GM20431 (cell line): ENCODE measurements at regions not wholly inside any gene's neighbourhood (a gene's known extent, or its start where the extent isn't known, plus 50 kb on each side); places are given as distances from the start of the nearest gene placed in this dataset.
"Not testable (repeated sequence)": the region's sequence is repeated elsewhere in the genome, so short reads cannot be mapped to it uniquely, and the experiment has no call there.

ENCODE experiments used
- in situ Hi-C: fragments of 300-500 bp; cut with MseI, MboI; formaldehyde crosslinking; loops from one replicate; pipeline ENCODE4 v1.15.0; 2020; ENCODE audit warnings: low sequenced_read_pairs; ENCODE audit not compliant: unreplicated experiment

- in situ Hi-C loops: no loop called here
Measured at GRCh38 chr11:97751952-97752351, 1268.8 kb upstream of the CNTN5 start.

GRCh38 chr11:97754976-97755375, 1265.8 kb upstream of the CNTN5 start:
- in situ Hi-C loops: no loop called here

- in situ Hi-C loops: no loop called here
Measured at GRCh38 chr11:97756571-97757335, 1264.0 kb upstream of the CNTN5 start.

- in situ Hi-C loops: no loop called here
Measured at GRCh38 chr11:97761175-97761574, 1259.6 kb upstream of the CNTN5 start.

- in situ Hi-C loops: no loop called here
Measured at GRCh38 chr11:97764193-97764592, 1256.6 kb upstream of the CNTN5 start.

GRCh38 chr11:97764605-97765004, 1256.1 kb upstream of the CNTN5 start:
- in situ Hi-C loops: no loop called here

- in situ Hi-C loops: no loop called here
Measured at GRCh38 chr11:97770570-97770969, 1250.2 kb upstream of the CNTN5 start.

- in situ Hi-C loops: no loop called here
Measured at GRCh38 chr11:97772705-97773104, 1248.0 kb upstream of the CNTN5 start.

GRCh38 chr11:97784388-97784787, 1236.4 kb upstream of the CNTN5 start:
- in situ Hi-C loops: not testable (repeated sequence)

- in situ Hi-C loops: no loop called here
Measured at GRCh38 chr11:97786961-97787360, 1233.8 kb upstream of the CNTN5 start.

GRCh38 chr11:97794876-97795275, 1225.9 kb upstream of the CNTN5 start:
- in situ Hi-C loops: no loop called here

- in situ Hi-C loops: no loop called here
Measured at GRCh38 chr11:97800891-97801290, 1219.9 kb upstream of the CNTN5 start.

GRCh38 chr11:97814325-97814959, 1206.3 kb upstream of the CNTN5 start:
- in situ Hi-C loops: no loop called here

- in situ Hi-C loops: no loop called here
Measured at GRCh38 chr11:97815667-97816066, 1205.1 kb upstream of the CNTN5 start.

- in situ Hi-C loops: no loop called here
Measured at GRCh38 chr11:97832451-97832850, 1188.3 kb upstream of the CNTN5 start.

- in situ Hi-C loops: no loop called here
Measured at GRCh38 chr11:97833412-97833811, 1187.3 kb upstream of the CNTN5 start.

GRCh38 chr11:97844016-97844415, 1176.7 kb upstream of the CNTN5 start:
- in situ Hi-C loops: no loop called here

- in situ Hi-C loops: no loop called here
Measured at GRCh38 chr11:97847730-97848129, 1173.0 kb upstream of the CNTN5 start.

GRCh38 chr11:97850701-97851100, 1170.0 kb upstream of the CNTN5 start:
- in situ Hi-C loops: no loop called here

GRCh38 chr11:97854357-97854756, 1166.4 kb upstream of the CNTN5 start:
- in situ Hi-C loops: no loop called here

GRCh38 chr11:97854877-97855276, 1165.9 kb upstream of the CNTN5 start:
- in situ Hi-C loops: no loop called here

- in situ Hi-C loops: no loop called here
Measured at GRCh38 chr11:97856666-97857065, 1164.1 kb upstream of the CNTN5 start.
